GM23338 (cell line): ENCODE measurements at regions not wholly inside any gene's neighbourhood (a gene's known extent, or its start where the extent isn't known, plus 50 kb on each side); places are given as distances from the start of the nearest gene placed in this dataset.

Experiments
- CREB1 ChIP-seq: fragments of 250-450 bp; sonication (Bioruptor Pico); IDR thresholded peaks from 2 replicates; pipeline ENCODE4 v1.5.0; 2020; ENCODE audit warnings: low read depth, mild to moderate bottlenecking, moderate library complexity
- EZH2 ChIP-seq: fragments of 200-600 bp; sonication (generic); IDR thresholded peaks from one replicate; pipeline ENCODE4 v1.8.0; 2017; ENCODE audit warnings: antibody characterized with exemption, mild to moderate bottlenecking, low read depth; ENCODE audit not compliant: unreplicated experiment
- EZH2phosphoT487 ChIP-seq: fragments of 200-600 bp; sonication (generic); IDR thresholded peaks from one replicate; pipeline ENCODE4 v1.8.1; 2018; ENCODE audit warnings: antibody characterized with exemption; ENCODE audit not compliant: unreplicated experiment
- POLR2AphosphoS5 ChIP-seq: IDR thresholded peaks from 2 replicates; pipeline ENCODE4 v1.6.1; 2016; ENCODE audit warnings: antibody characterized with exemption, low read depth
- TF ChIP-seq, protein P1 (sequence below), 2 experiments: fragments of 200-600 bp in 1 of 2; sonication (generic) in 1 of 2; conservative IDR thresholded peaks; 2 replicates each; pipeline versions ENCODE4 v1.5.1 to v1.6.1; 2016 to 2017; ENCODE audit warnings: antibody characterized with exemption in 2 of 2, low read depth in 2 of 2, mild to moderate bottlenecking in 2 of 2, moderate library complexity in 1 of 2
- TF ChIP-seq, protein P2 (sequence below): IDR thresholded peaks from one replicate; pipeline ENCODE4 v1.6.1; 2018; ENCODE audit warnings: antibody characterized with exemption; ENCODE audit not compliant: unreplicated experiment
- TF ChIP-seq, protein P3 (sequence below): IDR thresholded peaks from 2 replicates; pipeline ENCODE4 v1.6.1; 2016; ENCODE audit warnings: antibody characterized with exemption
- TF ChIP-seq, protein P4 (sequence below): fragments of 250-450 bp; sonication (Bioruptor Pico); IDR thresholded peaks from 2 replicates; pipeline ENCODE4 v1.5.0; 2020; ENCODE audit warnings: mild to moderate bottlenecking, moderate library complexity

DNA sequence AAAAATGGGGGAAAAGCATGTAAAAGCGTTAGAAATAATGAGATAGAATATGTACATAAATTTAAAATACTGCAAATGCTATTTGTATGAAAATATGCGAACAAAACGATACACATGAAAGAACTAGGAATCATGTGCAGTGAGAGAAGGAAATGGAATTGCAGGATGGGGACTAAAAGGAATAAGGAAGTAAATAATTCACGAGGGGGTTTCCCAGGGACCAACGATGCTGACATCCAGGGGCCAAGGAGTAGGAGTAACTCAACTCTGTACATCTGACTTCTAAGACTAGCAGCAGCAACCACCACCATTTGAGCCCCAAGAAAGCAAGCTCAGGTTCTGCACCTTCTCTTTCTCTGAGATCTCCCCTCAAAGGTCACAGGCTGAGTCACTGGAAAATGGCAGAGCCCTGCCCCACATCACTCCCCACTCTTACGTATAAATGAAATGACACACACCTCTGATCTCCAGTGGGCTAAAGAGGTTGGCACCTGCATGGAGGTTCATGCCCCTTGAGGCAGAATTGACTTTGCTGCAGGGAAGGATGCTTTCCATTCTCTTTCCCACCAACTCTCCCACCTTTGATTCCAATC, 100.0 kb upstream of the DLG1 start:
- no peak for TF ChIP-seq EZH2phosphoT487
- TF ChIP-seq, protein P1, sequence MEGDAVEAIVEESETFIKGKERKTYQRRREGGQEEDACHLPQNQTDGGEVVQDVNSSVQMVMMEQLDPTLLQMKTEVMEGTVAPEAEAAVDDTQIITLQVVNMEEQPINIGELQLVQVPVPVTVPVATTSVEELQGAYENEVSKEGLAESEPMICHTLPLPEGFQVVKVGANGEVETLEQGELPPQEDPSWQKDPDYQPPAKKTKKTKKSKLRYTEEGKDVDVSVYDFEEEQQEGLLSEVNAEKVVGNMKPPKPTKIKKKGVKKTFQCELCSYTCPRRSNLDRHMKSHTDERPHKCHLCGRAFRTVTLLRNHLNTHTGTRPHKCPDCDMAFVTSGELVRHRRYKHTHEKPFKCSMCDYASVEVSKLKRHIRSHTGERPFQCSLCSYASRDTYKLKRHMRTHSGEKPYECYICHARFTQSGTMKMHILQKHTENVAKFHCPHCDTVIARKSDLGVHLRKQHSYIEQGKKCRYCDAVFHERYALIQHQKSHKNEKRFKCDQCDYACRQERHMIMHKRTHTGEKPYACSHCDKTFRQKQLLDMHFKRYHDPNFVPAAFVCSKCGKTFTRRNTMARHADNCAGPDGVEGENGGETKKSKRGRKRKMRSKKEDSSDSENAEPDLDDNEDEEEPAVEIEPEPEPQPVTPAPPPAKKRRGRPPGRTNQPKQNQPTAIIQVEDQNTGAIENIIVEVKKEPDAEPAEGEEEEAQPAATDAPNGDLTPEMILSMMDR (conservative IDR thresholded peaks at IDR 0.05; ENCODE audit: low read depth in 2 of 2) = no peak
- TF ChIP-seq, protein P2, sequence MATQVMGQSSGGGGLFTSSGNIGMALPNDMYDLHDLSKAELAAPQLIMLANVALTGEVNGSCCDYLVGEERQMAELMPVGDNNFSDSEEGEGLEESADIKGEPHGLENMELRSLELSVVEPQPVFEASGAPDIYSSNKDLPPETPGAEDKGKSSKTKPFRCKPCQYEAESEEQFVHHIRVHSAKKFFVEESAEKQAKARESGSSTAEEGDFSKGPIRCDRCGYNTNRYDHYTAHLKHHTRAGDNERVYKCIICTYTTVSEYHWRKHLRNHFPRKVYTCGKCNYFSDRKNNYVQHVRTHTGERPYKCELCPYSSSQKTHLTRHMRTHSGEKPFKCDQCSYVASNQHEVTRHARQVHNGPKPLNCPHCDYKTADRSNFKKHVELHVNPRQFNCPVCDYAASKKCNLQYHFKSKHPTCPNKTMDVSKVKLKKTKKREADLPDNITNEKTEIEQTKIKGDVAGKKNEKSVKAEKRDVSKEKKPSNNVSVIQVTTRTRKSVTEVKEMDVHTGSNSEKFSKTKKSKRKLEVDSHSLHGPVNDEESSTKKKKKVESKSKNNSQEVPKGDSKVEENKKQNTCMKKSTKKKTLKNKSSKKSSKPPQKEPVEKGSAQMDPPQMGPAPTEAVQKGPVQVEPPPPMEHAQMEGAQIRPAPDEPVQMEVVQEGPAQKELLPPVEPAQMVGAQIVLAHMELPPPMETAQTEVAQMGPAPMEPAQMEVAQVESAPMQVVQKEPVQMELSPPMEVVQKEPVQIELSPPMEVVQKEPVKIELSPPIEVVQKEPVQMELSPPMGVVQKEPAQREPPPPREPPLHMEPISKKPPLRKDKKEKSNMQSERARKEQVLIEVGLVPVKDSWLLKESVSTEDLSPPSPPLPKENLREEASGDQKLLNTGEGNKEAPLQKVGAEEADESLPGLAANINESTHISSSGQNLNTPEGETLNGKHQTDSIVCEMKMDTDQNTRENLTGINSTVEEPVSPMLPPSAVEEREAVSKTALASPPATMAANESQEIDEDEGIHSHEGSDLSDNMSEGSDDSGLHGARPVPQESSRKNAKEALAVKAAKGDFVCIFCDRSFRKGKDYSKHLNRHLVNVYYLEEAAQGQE = no peak
- TF ChIP-seq EZH2 = no peak
- TF ChIP-seq, protein P3, sequence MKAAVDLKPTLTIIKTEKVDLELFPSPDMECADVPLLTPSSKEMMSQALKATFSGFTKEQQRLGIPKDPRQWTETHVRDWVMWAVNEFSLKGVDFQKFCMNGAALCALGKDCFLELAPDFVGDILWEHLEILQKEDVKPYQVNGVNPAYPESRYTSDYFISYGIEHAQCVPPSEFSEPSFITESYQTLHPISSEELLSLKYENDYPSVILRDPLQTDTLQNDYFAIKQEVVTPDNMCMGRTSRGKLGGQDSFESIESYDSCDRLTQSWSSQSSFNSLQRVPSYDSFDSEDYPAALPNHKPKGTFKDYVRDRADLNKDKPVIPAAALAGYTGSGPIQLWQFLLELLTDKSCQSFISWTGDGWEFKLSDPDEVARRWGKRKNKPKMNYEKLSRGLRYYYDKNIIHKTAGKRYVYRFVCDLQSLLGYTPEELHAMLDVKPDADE = no peak
- no peak for TF ChIP-seq CREB1 (CRISPR knock-in tag)
- TF ChIP-seq, protein P4, sequence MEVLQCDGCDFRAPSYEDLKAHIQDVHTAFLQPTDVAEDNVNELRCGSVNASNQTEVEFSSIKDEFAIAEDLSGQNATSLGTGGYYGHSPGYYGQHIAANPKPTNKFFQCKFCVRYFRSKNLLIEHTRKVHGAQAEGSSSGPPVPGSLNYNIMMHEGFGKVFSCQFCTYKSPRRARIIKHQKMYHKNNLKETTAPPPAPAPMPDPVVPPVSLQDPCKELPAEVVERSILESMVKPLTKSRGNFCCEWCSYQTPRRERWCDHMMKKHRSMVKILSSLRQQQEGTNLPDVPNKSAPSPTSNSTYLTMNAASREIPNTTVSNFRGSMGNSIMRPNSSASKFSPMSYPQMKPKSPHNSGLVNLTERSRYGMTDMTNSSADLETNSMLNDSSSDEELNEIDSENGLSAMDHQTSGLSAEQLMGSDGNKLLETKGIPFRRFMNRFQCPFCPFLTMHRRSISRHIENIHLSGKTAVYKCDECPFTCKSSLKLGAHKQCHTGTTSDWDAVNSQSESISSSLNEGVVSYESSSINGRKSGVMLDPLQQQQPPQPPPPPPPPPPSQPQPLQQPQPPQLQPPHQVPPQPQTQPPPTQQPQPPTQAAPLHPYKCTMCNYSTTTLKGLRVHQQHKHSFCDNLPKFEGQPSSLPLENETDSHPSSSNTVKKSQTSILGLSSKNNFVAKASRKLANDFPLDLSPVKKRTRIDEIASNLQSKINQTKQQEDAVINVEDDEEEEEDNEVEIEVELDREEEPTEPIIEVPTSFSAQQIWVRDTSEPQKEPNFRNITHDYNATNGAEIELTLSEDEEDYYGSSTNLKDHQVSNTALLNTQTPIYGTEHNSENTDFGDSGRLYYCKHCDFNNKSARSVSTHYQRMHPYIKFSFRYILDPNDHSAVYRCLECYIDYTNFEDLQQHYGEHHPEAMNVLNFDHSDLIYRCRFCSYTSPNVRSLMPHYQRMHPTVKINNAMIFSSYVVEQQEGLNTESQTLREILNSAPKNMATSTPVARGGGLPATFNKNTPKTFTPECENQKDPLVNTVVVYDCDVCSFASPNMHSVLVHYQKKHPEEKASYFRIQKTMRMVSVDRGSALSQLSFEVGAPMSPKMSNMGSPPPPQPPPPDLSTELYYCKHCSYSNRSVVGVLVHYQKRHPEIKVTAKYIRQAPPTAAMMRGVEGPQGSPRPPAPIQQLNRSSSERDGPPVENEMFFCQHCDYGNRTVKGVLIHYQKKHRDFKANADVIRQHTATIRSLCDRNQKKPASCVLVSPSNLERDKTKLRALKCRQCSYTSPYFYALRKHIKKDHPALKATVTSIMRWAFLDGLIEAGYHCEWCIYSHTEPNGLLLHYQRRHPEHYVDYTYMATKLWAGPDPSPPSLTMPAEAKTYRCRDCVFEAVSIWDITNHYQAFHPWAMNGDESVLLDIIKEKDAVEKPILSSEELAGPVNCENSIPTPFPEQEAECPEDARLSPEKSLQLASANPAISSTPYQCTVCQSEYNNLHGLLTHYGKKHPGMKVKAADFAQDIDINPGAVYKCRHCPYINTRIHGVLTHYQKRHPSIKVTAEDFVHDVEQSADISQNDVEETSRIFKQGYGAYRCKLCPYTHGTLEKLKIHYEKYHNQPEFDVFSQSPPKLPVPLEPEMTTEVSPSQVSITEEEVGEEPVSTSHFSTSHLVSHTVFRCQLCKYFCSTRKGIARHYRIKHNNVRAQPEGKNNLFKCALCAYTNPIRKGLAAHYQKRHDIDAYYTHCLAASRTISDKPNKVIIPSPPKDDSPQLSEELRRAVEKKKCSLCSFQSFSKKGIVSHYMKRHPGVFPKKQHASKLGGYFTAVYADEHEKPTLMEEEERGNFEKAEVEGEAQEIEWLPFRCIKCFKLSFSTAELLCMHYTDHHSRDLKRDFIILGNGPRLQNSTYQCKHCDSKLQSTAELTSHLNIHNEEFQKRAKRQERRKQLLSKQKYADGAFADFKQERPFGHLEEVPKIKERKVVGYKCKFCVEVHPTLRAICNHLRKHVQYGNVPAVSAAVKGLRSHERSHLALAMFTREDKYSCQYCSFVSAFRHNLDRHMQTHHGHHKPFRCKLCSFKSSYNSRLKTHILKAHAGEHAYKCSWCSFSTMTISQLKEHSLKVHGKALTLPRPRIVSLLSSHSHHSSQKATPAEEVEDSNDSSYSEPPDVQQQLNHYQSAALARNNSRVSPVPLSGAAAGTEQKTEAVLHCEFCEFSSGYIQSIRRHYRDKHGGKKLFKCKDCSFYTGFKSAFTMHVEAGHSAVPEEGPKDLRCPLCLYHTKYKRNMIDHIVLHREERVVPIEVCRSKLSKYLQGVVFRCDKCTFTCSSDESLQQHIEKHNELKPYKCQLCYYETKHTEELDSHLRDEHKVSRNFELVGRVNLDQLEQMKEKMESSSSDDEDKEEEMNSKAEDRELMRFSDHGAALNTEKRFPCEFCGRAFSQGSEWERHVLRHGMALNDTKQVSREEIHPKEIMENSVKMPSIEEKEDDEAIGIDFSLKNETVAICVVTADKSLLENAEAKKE (CRISPR knock-in tag) = no peak
- no peak for TF ChIP-seq POLR2AphosphoS5
